Breast epithelium (tissue), 4 donors: ENCODE measurements at regions not wholly inside any gene's neighbourhood (a gene's known extent, or its start where the extent isn't known, plus 50 kb on each side); places are given as distances from the start of the nearest gene placed in this dataset.

Experiments
- DNase-seq, 2 donors: peaks; one replicate each; pipeline ENCODE4 v3.0.0-alpha.2; 2019; ENCODE audit warnings: low spot score in 2 of 2
- H3K27ac ChIP-seq, 2 donors: fragments of 200-600 bp; sonication (generic) in 1 of 2; one replicate each; pipeline ENCODE4 v1.5.1; 2016 to 2019; ENCODE audit warnings: mild to moderate bottlenecking in 1 of 2
- H3K27me3 ChIP-seq, 2 donors: fragments of 200-600 bp; sonication (generic) in 1 of 2; one replicate each; pipeline versions ENCODE4 v1.5.1 to v1.6.0; 2017 to 2019; ENCODE audit warnings: control low read depth in 1 of 2, mild to moderate bottlenecking in 1 of 2
- H3K36me3 ChIP-seq: fragments of 200-600 bp; one replicate; pipeline ENCODE4 v1.5.1; 2019
- H3K4me1 ChIP-seq, 2 donors: fragments of 200-600 bp; sonication (generic); one replicate each; pipeline ENCODE4 v1.5.1; 2016 to 2019; ENCODE audit warnings: control low read depth in 1 of 2
- H3K4me3 ChIP-seq, 3 donors: fragments of 200-600 bp; sonication (generic); 1 replicate in 2 of 3; 2 replicates in 1 of 3; pipeline ENCODE4 v1.5.1; 2016 to 2019; ENCODE audit warnings: mild to moderate bottlenecking in 3 of 3, moderate library complexity in 2 of 3
- H3K9me3 ChIP-seq, 2 donors: fragments of 200-600 bp; sonication (generic) in 1 of 2; one replicate each; pipeline ENCODE4 v1.5.1; 2016 to 2019; ENCODE audit warnings: control low read depth in 1 of 2
- POLR2A ChIP-seq: fragments of 450-650 bp; IDR thresholded peaks from one replicate; pipeline ENCODE4 v1.6.1; 2016; ENCODE audit warnings: antibody characterized with exemption, mild to moderate bottlenecking, moderate library complexity
- POLR2AphosphoS5 ChIP-seq, 3 donors: sonication (generic); formaldehyde crosslinking; IDR thresholded peaks; one replicate each; pipeline ENCODE4 v1.6.1; 2017; ENCODE audit warnings: antibody characterized with exemption in 3 of 3
- intact Hi-C: fragments of 100-400 bp; cut with DNase I; formaldehyde crosslinking; loops from one replicate; pipeline ENCODE4 v1.15.1; 2023; ENCODE audit warnings: low total_unique reads
- TF ChIP-seq, protein P1 (sequence below), 3 donors: fragments of 450-650 bp; IDR thresholded peaks; one replicate each; pipeline ENCODE4 v1.5.1; 2016 to 2017; ENCODE audit warnings: antibody characterized with exemption in 3 of 3, mild to moderate bottlenecking in 3 of 3, moderate library complexity in 3 of 3

DNA sequence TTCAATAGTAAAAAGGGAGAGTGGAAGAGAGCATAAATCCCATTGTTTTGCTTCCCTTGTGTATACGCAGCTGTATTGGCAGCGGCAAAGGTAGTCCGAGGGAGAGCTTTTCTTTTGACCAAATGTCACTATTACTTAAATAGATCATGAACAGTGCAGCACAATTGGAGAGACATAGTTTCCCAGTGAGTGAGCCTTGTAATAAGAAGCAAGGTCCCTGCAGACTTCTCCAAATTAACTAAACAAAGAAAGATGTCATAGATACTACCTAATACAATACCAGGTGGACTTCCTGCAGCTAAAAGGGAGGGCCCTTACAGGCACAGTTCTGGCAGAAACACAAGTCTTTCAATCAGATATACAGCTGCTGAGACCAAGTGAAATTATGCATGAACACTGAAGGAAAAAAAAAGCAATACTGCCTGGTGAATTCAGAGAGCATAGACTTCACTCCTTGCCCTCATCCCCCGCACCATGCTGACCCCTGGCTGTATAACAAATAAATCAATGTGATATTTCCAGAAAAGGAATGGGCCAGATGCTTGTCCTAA lies 404.7 kb upstream of the CDH2 start:
- DNase-seq: no peak
- intact Hi-C loops: no loop called here
- Histone ChIP-seq H3K27me3 (no peaks in the 10 kb centered on the region), H3K36me3 (no peaks in the 10 kb centered on the region), H3K4me3 (no peak overlapping the region), H3K9me3 (no peaks in the 10 kb centered on the region), H3K27ac (no peak overlapping the region), H3K4me1 (no peaks in the 10 kb centered on the region)
- TF ChIP-seq, protein P1, sequence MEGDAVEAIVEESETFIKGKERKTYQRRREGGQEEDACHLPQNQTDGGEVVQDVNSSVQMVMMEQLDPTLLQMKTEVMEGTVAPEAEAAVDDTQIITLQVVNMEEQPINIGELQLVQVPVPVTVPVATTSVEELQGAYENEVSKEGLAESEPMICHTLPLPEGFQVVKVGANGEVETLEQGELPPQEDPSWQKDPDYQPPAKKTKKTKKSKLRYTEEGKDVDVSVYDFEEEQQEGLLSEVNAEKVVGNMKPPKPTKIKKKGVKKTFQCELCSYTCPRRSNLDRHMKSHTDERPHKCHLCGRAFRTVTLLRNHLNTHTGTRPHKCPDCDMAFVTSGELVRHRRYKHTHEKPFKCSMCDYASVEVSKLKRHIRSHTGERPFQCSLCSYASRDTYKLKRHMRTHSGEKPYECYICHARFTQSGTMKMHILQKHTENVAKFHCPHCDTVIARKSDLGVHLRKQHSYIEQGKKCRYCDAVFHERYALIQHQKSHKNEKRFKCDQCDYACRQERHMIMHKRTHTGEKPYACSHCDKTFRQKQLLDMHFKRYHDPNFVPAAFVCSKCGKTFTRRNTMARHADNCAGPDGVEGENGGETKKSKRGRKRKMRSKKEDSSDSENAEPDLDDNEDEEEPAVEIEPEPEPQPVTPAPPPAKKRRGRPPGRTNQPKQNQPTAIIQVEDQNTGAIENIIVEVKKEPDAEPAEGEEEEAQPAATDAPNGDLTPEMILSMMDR (IDR thresholded peaks at IDR 0.05): no peak
- TF ChIP-seq POLR2A (no peak), POLR2AphosphoS5 (IDR thresholded peaks at IDR 0.05) (no peak)

- Histone ChIP-seq H3K4me1 (no peaks in the 10 kb centered on the region), H3K27me3 (no peaks in the 10 kb centered on the region), H3K4me3 (no peak overlapping the region), H3K36me3 (no peaks in the 10 kb centered on the region), H3K27ac (no peak overlapping the region), H3K9me3 (no peaks in the 10 kb centered on the region)
- TF ChIP-seq POLR2A (no peak), POLR2AphosphoS5 (IDR thresholded peaks at IDR 0.05) (no peak)
- TF ChIP-seq, protein P1 (IDR thresholded peaks at IDR 0.05): no peak
- no peak for DNase-seq
- intact Hi-C loops: no loop called here
Observed at GRCh38 chr18:28576941-28577340, 400.0 kb upstream of the CDH2 start.

GRCh38 chr18:28575123-28575522 lies 398.2 kb upstream of the CDH2 start:
- H3K4me3 ChIP-seq: no peak overlapping the region
- DNase-seq: no peak
- no peaks in the 10 kb centered on the region for H3K4me1 ChIP-seq
- intact Hi-C loops: no loop called here
- TF ChIP-seq, protein P1 (IDR thresholded peaks at IDR 0.05): no peak
- TF ChIP-seq POLR2A: no peak
- no peak for TF ChIP-seq POLR2AphosphoS5 (IDR thresholded peaks at IDR 0.05)
- no peaks in the 10 kb centered on the region for H3K27me3 ChIP-seq
- H3K9me3 ChIP-seq: no peaks in the 10 kb centered on the region
- H3K27ac ChIP-seq: no peak overlapping the region
- H3K36me3 ChIP-seq: no peaks in the 10 kb centered on the region

- no peaks in the 10 kb centered on the region for H3K9me3 ChIP-seq
- no peaks in the 10 kb centered on the region for H3K27me3 ChIP-seq
- H3K27ac ChIP-seq: no peak overlapping the region
- intact Hi-C loops: no loop called here
- no peaks in the 10 kb centered on the region for H3K36me3 ChIP-seq
- TF ChIP-seq POLR2A (no peak), POLR2AphosphoS5 (IDR thresholded peaks at IDR 0.05) (no peak)
- TF ChIP-seq, protein P1 (IDR thresholded peaks at IDR 0.05): no peak
- H3K4me1 ChIP-seq: no peaks in the 10 kb centered on the region
- no peak overlapping the region for H3K4me3 ChIP-seq
- no peak for DNase-seq
Observed at GRCh38 chr18:28574175-28574574, 397.2 kb upstream of the CDH2 start.

GRCh38 chr18:28571929-28572328 lies 395.0 kb upstream of the CDH2 start:
- Histone ChIP-seq H3K4me3 (no peak overlapping the region), H3K4me1 (no peaks in the 10 kb centered on the region), H3K9me3 (no peaks in the 10 kb centered on the region), H3K27me3 (no peaks in the 10 kb centered on the region), H3K27ac (no peak overlapping the region), H3K36me3 (no peaks in the 10 kb centered on the region)
- TF ChIP-seq POLR2A (no peak), POLR2AphosphoS5 (IDR thresholded peaks at IDR 0.05) (no peak)
- TF ChIP-seq, protein P1 (IDR thresholded peaks at IDR 0.05): no peak
- intact Hi-C loops: no loop called here
- DNase-seq: no peak
